Sigmoid colon (tissue), 4 donors: ENCODE measurements at regions not wholly inside any gene's neighbourhood (a gene's known extent, or its start where the extent isn't known, plus 50 kb on each side); places are given as distances from the start of the nearest gene placed in this dataset.

Source experiments
- EP300 ChIP-seq, 4 donors: sonication (generic); formaldehyde crosslinking; IDR thresholded peaks; one replicate each; pipeline ENCODE4 v1.6.1; 2017; ENCODE audit warnings: antibody characterized with exemption in 4 of 4
- POLR2A ChIP-seq, 2 donors: fragments of 450-650 bp; IDR thresholded peaks; one replicate each; pipeline ENCODE4 v1.6.1; 2016; ENCODE audit warnings: antibody characterized with exemption in 2 of 2, mild to moderate bottlenecking in 2 of 2, moderate library complexity in 2 of 2
- TF ChIP-seq, protein P1 (sequence below), 4 experiments: fragments of 450-650 bp in 3 of 4; fragments of 200-600 bp in 1 of 4; IDR thresholded peaks; one replicate each; pipeline ENCODE4 v1.5.1; 2016 to 2019; ENCODE audit warnings: antibody characterized with exemption in 4 of 4, mild to moderate bottlenecking in 3 of 4, moderate library complexity in 2 of 4

DNA sequence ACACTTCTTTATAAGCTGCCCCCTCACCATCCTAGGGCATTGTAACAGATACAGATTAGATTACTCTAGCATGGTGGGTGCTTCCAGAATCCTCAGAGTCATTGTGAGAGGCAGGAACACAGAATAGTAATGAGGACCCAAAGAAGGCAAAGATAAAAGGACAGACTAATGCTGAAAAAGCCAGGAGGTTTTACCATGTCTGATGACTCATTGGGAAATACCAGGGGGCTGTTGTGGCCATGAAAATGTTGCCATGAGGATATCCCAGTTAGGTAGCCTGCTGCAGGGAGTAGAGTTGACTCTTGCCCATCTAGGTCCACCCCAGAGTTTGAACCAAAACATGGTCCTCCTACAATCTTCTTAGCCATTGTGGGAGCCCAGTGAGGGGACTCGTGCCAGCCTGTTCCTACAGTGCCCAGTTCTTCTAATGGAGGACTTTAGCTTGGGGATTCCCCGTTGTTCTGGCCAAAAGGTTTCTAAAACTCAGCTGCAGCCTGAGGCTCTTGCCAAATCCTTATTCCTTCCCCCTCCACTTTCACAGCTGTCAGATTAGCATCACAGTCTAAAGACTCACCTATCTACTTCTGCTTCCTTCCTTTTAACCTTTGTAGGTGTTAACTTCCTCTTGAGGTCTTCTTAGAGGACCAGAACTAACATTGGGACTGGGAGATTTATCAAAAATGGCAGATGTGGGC is 586.0 kb upstream of the AADAT start:
- TF ChIP-seq, protein P1, sequence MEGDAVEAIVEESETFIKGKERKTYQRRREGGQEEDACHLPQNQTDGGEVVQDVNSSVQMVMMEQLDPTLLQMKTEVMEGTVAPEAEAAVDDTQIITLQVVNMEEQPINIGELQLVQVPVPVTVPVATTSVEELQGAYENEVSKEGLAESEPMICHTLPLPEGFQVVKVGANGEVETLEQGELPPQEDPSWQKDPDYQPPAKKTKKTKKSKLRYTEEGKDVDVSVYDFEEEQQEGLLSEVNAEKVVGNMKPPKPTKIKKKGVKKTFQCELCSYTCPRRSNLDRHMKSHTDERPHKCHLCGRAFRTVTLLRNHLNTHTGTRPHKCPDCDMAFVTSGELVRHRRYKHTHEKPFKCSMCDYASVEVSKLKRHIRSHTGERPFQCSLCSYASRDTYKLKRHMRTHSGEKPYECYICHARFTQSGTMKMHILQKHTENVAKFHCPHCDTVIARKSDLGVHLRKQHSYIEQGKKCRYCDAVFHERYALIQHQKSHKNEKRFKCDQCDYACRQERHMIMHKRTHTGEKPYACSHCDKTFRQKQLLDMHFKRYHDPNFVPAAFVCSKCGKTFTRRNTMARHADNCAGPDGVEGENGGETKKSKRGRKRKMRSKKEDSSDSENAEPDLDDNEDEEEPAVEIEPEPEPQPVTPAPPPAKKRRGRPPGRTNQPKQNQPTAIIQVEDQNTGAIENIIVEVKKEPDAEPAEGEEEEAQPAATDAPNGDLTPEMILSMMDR (IDR thresholded peaks at IDR 0.05), result no peak
- TF ChIP-seq POLR2A (IDR thresholded peaks at IDR 0.05), result no peak
- TF ChIP-seq EP300 (IDR thresholded peaks at IDR 0.05), result no peak
